H1 (cell line): ENCODE measurements at regions not wholly inside any gene's neighbourhood (a gene's known extent, or its start where the extent isn't known, plus 50 kb on each side); places are given as distances from the start of the nearest gene placed in this dataset.

Experiments
- CTCF ChIA-PET: fragments of 300-600 bp; sonication (Branson Sonifier 250); formaldehyde crosslinking; loops from one replicate; lab custom pipeline; 2021; ENCODE audit not compliant: partially characterized antibody; lab: Charles Lee
- POLR2A ChIA-PET: fragments of 300-600 bp; sonication (Branson Sonifier 250); formaldehyde crosslinking; loops from one replicate; lab custom pipeline; 2021; ENCODE audit warnings: inconsistent platforms; ENCODE audit not compliant: partially characterized antibody; lab: Charles Lee
- DNase-seq, 2 experiments: peaks; one replicate each; pipeline versions ENCODE4 v3.0.0 to v3.0.0-alpha.2; 2010 to 2022; ENCODE audit warnings: low spot score in 2 of 2, low read depth in 1 of 2, mixed read lengths in 1 of 2
- FAIRE-seq: peaks from 2 replicates; lab custom pipeline; 2011; peaks lifted over from hg19 to GRCh38; lab: Jason Lieb, UNC
- H2AFZ ChIP-seq: 2 replicates; pipeline ENCODE4 v1.8.1; 2012; ENCODE audit warnings: low read length, inconsistent platforms
- H2AK5ac ChIP-seq: 2 replicates; pipeline ENCODE4 v1.6.1; 2013; ENCODE audit warnings: low read depth, low read length
- H2BK120ac ChIP-seq: replicated peaks from 2 replicates; pipeline ENCODE3; 2013; ENCODE audit warnings: low read depth, low read length, inconsistent platforms
- H2BK12ac ChIP-seq: 2 replicates; pipeline ENCODE4 v1.6.1; 2013; ENCODE audit warnings: low read depth, low read length
- H2BK15ac ChIP-seq: 2 replicates; pipeline ENCODE4 v1.6.1; 2013; ENCODE audit warnings: low read length
- H2BK20ac ChIP-seq: 2 replicates; pipeline ENCODE4 v1.6.1; 2013; ENCODE audit warnings: low read length
- H2BK5ac ChIP-seq: 2 replicates; pipeline ENCODE4 v1.6.1; 2013; ENCODE audit warnings: low read depth, low read length
- H3K14ac ChIP-seq: 2 replicates; pipeline ENCODE4 v1.6.1; 2013; ENCODE audit warnings: inconsistent platforms; ENCODE audit not compliant: insufficient read length
- H3K18ac ChIP-seq: 2 replicates; pipeline ENCODE4 v1.6.1; 2013; ENCODE audit warnings: low read length; ENCODE audit errors: extremely low read depth
- H3K23ac ChIP-seq: 2 replicates; pipeline ENCODE4 v1.6.1; 2013; ENCODE audit warnings: inconsistent platforms; ENCODE audit not compliant: insufficient read length
- H3K23me2 ChIP-seq: 2 replicates; pipeline ENCODE4 v1.6.1; 2013; ENCODE audit warnings: low read depth, low read length
- H3K27ac ChIP-seq: 2 replicates; pipeline ENCODE4 v1.6.1; 2011; ENCODE audit warnings: low read depth, low read length, inconsistent platforms
- H3K27me3 ChIP-seq, 4 experiments: replicated peaks in 1 of 4; 1 replicate in 1 of 4; 2 replicates in 3 of 4; pipeline versions ENCODE4 v1.6.1 to v1.8.1; 2011 to 2013; ENCODE audit warnings: low read length in 3 of 4, mild to moderate bottlenecking in 3 of 4, inconsistent platforms in 2 of 4, mixed read lengths in 2 of 4, moderate library complexity in 1 of 4; ENCODE audit not compliant: control insufficient read depth in 3 of 4, insufficient read depth in 3 of 4; ENCODE audit errors: extremely low read depth in 1 of 4
- H3K36me3 ChIP-seq, 4 experiments: 2 replicates each; pipeline versions ENCODE4 v1.6.1 to v1.8.1; 2011 to 2013; ENCODE audit warnings: mild to moderate bottlenecking in 4 of 4, low read length in 3 of 4, moderate library complexity in 2 of 4, control low read depth in 1 of 4, inconsistent platforms in 1 of 4; ENCODE audit not compliant: insufficient read depth in 4 of 4, control insufficient read depth in 2 of 4
- H3K4ac ChIP-seq: replicated peaks from 2 replicates; pipeline ENCODE3; 2013; ENCODE audit warnings: low read length, low read depth, mixed read lengths, inconsistent platforms; ENCODE audit not compliant: insufficient read length
- H3K4me1 ChIP-seq, 4 experiments: replicated peaks in 1 of 4; 1 replicate in 1 of 4; 2 replicates in 3 of 4; pipeline versions ENCODE4 v1.6.1 to v1.8.1; 2011 to 2013; ENCODE audit warnings: low read length in 3 of 4, inconsistent platforms in 2 of 4, mixed read lengths in 1 of 4; ENCODE audit not compliant: insufficient read depth in 4 of 4, control insufficient read depth in 3 of 4
- H3K4me2 ChIP-seq, 2 experiments: 2 replicates each; pipeline versions ENCODE4 v1.6.1 to v1.8.1; 2011 to 2013; ENCODE audit warnings: low read depth in 2 of 2, low read length in 2 of 2, control low read depth in 1 of 2, inconsistent platforms in 1 of 2, mild to moderate bottlenecking in 1 of 2; ENCODE audit not compliant: insufficient read depth in 1 of 2
- H3K4me3 ChIP-seq, 4 experiments: fragments of 200-600, 300-600 bp in 1 of 4; sonication (generic), shearing (Covaris generic), sonication (Bioruptor Twin) in 1 of 4; 2 replicates each; pipeline versions ENCODE4 v1.5.1 to v1.8.1; 2011 to 2016; ENCODE audit warnings: low read length in 4 of 4, low read depth in 3 of 4, control low read depth in 2 of 4, inconsistent platforms in 2 of 4, mild to moderate bottlenecking in 2 of 4, mixed read lengths in 1 of 4, moderate library complexity in 1 of 4; ENCODE audit not compliant: insufficient read depth in 2 of 4; ENCODE audit errors: extremely low read depth in 1 of 4
- H3K56ac ChIP-seq: replicated peaks from 2 replicates; pipeline ENCODE3; 2013; ENCODE audit warnings: low read depth, mild to moderate bottlenecking, mixed read lengths, low read length, inconsistent platforms; ENCODE audit not compliant: insufficient read length
- H3K79me1 ChIP-seq: 2 replicates; pipeline ENCODE4 v1.6.1; 2013; ENCODE audit warnings: low read depth, low read length, control low read depth
- H3K79me2 ChIP-seq, 2 experiments: 2 replicates each; pipeline versions ENCODE4 v1.6.1 to v1.8.1; 2012 to 2013; ENCODE audit warnings: low read length in 2 of 2, mild to moderate bottlenecking in 2 of 2, inconsistent platforms in 1 of 2; ENCODE audit not compliant: insufficient read depth in 2 of 2, control insufficient read depth in 1 of 2
- H3K9ac ChIP-seq, 4 experiments: replicated peaks in 1 of 4; 1 replicate in 1 of 4; 2 replicates in 3 of 4; pipeline versions ENCODE4 v1.6.1 to v1.8.1; 2011 to 2013; ENCODE audit warnings: low read depth in 3 of 4, low read length in 3 of 4, control low read depth in 2 of 4, mild to moderate bottlenecking in 2 of 4, moderate library complexity in 2 of 4, inconsistent platforms in 1 of 4; ENCODE audit errors: extremely low read depth in 1 of 4
- H3K9me3 ChIP-seq, 2 experiments: 2 replicates each; pipeline versions ENCODE4 v1.6.1 to v1.8.1; 2012 to 2013; ENCODE audit warnings: mild to moderate bottlenecking in 2 of 2, moderate library complexity in 2 of 2, control low read depth in 1 of 2, inconsistent platforms in 1 of 2, low read depth in 1 of 2, low read length in 1 of 2, mixed read lengths in 1 of 2; ENCODE audit not compliant: insufficient read depth in 2 of 2
- H4K20me1 ChIP-seq, 2 experiments: replicated peaks in 1 of 2; 2 replicates each; pipeline versions ENCODE3 to v1.8.1; 2011 to 2013; ENCODE audit warnings: inconsistent platforms in 2 of 2, low read length in 2 of 2, mild to moderate bottlenecking in 1 of 2; ENCODE audit not compliant: insufficient read depth in 2 of 2, control insufficient read depth in 1 of 2
- H4K5ac ChIP-seq: 2 replicates; pipeline ENCODE4 v1.6.1; 2013; ENCODE audit warnings: low read length, low read depth, mixed read lengths, inconsistent platforms; ENCODE audit not compliant: insufficient read length
- H4K8ac ChIP-seq: 2 replicates; pipeline ENCODE4 v1.8.0; 2013; ENCODE audit warnings: mild to moderate bottlenecking, moderate library complexity, low read length, inconsistent platforms; ENCODE audit not compliant: insufficient read depth; ENCODE audit errors: extremely low read depth
- H4K91ac ChIP-seq: replicated peaks from 2 replicates; pipeline ENCODE3; 2013; ENCODE audit warnings: low read length, mixed read lengths, inconsistent platforms; ENCODE audit not compliant: insufficient read length
- RAD21 ChIP-seq, 2 experiments: IDR thresholded peaks in 1 of 2; conservative IDR thresholded peaks in 1 of 2; 2 replicates each; pipeline ENCODE4 v1.6.1; 2011; ENCODE audit warnings: low read depth in 2 of 2, low read length in 2 of 2, improper control_type of control experiment in 1 of 2, inconsistent platforms in 1 of 2, mild to moderate bottlenecking in 1 of 2, moderate library complexity in 1 of 2

DNA sequence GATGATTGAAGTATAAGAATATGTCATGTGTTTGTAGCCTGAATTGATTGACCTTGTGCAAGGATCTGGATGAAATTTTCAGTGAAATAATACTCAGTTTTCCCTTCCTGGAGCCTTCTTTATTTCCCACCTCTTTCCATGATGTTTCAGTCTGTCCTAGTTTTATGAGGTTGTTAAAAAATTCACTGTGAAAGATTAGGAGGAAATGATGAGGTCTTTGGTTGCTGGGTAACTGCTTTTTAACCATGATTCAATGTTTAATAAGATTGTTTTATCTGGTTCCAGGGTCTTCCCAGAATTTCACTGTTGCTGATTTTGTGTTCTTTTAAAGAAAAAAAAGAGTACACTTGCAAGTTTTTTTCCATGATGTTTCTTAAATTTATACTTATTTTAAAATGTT lies 221.5 kb downstream of the MBL2 start:
- H3K23ac ChIP-seq, result no peak overlapping the region
- H2BK5ac ChIP-seq, result no peak overlapping the region
- ChIA-PET CTCF (interaction anchor here (1.7 kb wide), 1 partner anchor 16 kb away, joined by 5 read pairs; no protein-coding TSS in a partner anchor), POLR2A (no interaction called here)
- no peak overlapping the region; the same call in 1 of the 2 replicates for H2AFZ ChIP-seq
- FAIRE-seq, result no peak
- H4K20me1 ChIP-seq, result no peaks in the 10 kb centered on the region
- DNase-seq, result no peak
- H3K14ac ChIP-seq, result no peak overlapping the region
- H3K9me3 ChIP-seq, result no peaks in the 10 kb centered on the region
- H3K4me2 ChIP-seq, result no peak overlapping the region
- no peak overlapping the region for H4K91ac ChIP-seq
- no peak overlapping the region for H3K27ac ChIP-seq
- no peak overlapping the region for H3K9ac ChIP-seq
- no peak overlapping the region for H4K8ac ChIP-seq
- H3K4ac ChIP-seq, result no peak overlapping the region
- H3K79me1 ChIP-seq, result no peaks in the 10 kb centered on the region
- H3K56ac ChIP-seq, result no peak overlapping the region
- H2BK120ac ChIP-seq, result no peak overlapping the region
- no peak overlapping the region for H2AK5ac ChIP-seq
- H3K23me2 ChIP-seq, result no peaks in the 10 kb centered on the region
- no peak overlapping the region for H2BK20ac ChIP-seq
- H4K5ac ChIP-seq, result no peak overlapping the region
- no peaks in the 10 kb centered on the region for H3K4me1 ChIP-seq
- H3K36me3 ChIP-seq, result no peaks in the 10 kb centered on the region
- H3K18ac ChIP-seq, result no peak overlapping the region
- no peak overlapping the region for H2BK12ac ChIP-seq
- no peak overlapping the region for H3K4me3 ChIP-seq
- TF ChIP-seq RAD21 (IDR thresholded peaks at IDR 0.05 in 1 of 2, conservative IDR thresholded peaks at IDR 0.05 in 1 of 2; ENCODE audit: low read depth in 2 of 2, low read length in 2 of 2), result no peak
- H3K27me3 ChIP-seq, result no peaks in the 10 kb centered on the region
- no peaks in the 10 kb centered on the region for H3K79me2 ChIP-seq
- no peak overlapping the region for H2BK15ac ChIP-seq
